Osteocyte (in vitro differentiated cells): ENCODE measurements at regions not wholly inside any gene's neighbourhood (a gene's known extent, or its start where the extent isn't known, plus 50 kb on each side); places are given as distances from the start of the nearest gene placed in this dataset.

Experiments used
- DNase-seq: peaks from one replicate; pipeline ENCODE4 v3.0.0; 2021; ENCODE audit warnings: mixed read lengths; ENCODE audit not compliant: unreplicated experiment; ENCODE audit errors: extremely low spot score
- H3K27ac Mint-ChIP-seq: one replicate; pipeline ENCODE4 v1.8.0; 2021; ENCODE audit warnings: mild to moderate bottlenecking, mixed read lengths; ENCODE audit not compliant: unreplicated experiment
- H3K27me3 Mint-ChIP-seq: one replicate; pipeline ENCODE4 v1.8.0; 2021; ENCODE audit warnings: mixed read lengths; ENCODE audit not compliant: unreplicated experiment
- H3K36me3 Mint-ChIP-seq: one replicate; pipeline ENCODE4 v1.8.0; 2021; ENCODE audit warnings: mixed read lengths; ENCODE audit not compliant: unreplicated experiment
- H3K4me1 Mint-ChIP-seq: one replicate; pipeline ENCODE4 v1.8.0; 2021; ENCODE audit warnings: mixed read lengths; ENCODE audit not compliant: unreplicated experiment
- H3K4me3 Mint-ChIP-seq: one replicate; pipeline ENCODE4 v1.8.0; 2021; ENCODE audit warnings: mild to moderate bottlenecking, moderate library complexity, mixed read lengths; ENCODE audit not compliant: unreplicated experiment
- H3K9me3 Mint-ChIP-seq: one replicate; pipeline ENCODE4 v1.8.0; 2021; ENCODE audit warnings: mixed read lengths; ENCODE audit not compliant: unreplicated experiment
- CTCF ChIP-seq: fragments of 200-600 bp; sonication (generic); IDR thresholded peaks from 2 replicates; pipeline ENCODE4 v1.5.0; 2021; ENCODE audit warnings: antibody characterized with exemption, mild to moderate bottlenecking, moderate library complexity

- H3K27ac Mint-ChIP-seq: no peak overlapping the region
- TF ChIP-seq CTCF: no peak
- peaks cover 10% of the 10 kb centered on the region for H3K36me3 Mint-ChIP-seq
- DNase-seq: no peak
- H3K4me1 Mint-ChIP-seq: no peaks in the 10 kb centered on the region
- no peak overlapping the region for H3K4me3 Mint-ChIP-seq
- H3K27me3 Mint-ChIP-seq: no peaks in the 10 kb centered on the region
- peaks cover 12% of the 10 kb centered on the region for H3K9me3 Mint-ChIP-seq
Measured at GRCh38 chr5:92371889-92372235, 988.7 kb upstream of the ARRDC3 start.

- H3K36me3 Mint-ChIP-seq: peaks cover 10% of the 10 kb centered on the region
- H3K27ac Mint-ChIP-seq: no peak overlapping the region
- DNase-seq: no peak
- H3K27me3 Mint-ChIP-seq: no peaks in the 10 kb centered on the region
- TF ChIP-seq CTCF: no peak
- no peaks in the 10 kb centered on the region for H3K4me1 Mint-ChIP-seq
- no peak overlapping the region for H3K4me3 Mint-ChIP-seq
- H3K9me3 Mint-ChIP-seq: peaks cover 12% of the 10 kb centered on the region
Measured at GRCh38 chr5:92371171-92371888, 988.2 kb upstream of the ARRDC3 start.

GRCh38 chr5:92370032-92370431, 986.9 kb upstream of the ARRDC3 start:
- peaks cover 3% of the 10 kb centered on the region for H3K4me1 Mint-ChIP-seq
- peaks cover 10% of the 10 kb centered on the region for H3K36me3 Mint-ChIP-seq
- no peak overlapping the region for H3K4me3 Mint-ChIP-seq
- no peak for DNase-seq
- peaks cover 16% of the 10 kb centered on the region for H3K9me3 Mint-ChIP-seq
- H3K27me3 Mint-ChIP-seq: no peaks in the 10 kb centered on the region
- no peak for TF ChIP-seq CTCF
- H3K27ac Mint-ChIP-seq: no peak overlapping the region

- no peak overlapping the region for H3K27ac Mint-ChIP-seq
- DNase-seq: no peak
- H3K4me3 Mint-ChIP-seq: no peak overlapping the region
- H3K27me3 Mint-ChIP-seq: no peaks in the 10 kb centered on the region
- peaks cover 10% of the 10 kb centered on the region for H3K36me3 Mint-ChIP-seq
- TF ChIP-seq CTCF: no peak
- H3K9me3 Mint-ChIP-seq: peaks cover 16% of the 10 kb centered on the region
- peaks cover 3% of the 10 kb centered on the region for H3K4me1 Mint-ChIP-seq
Measured at GRCh38 chr5:92369587-92369986, 986.5 kb upstream of the ARRDC3 start.

GRCh38 chr5:92364986-92365550, 982.0 kb upstream of the ARRDC3 start:
- no peaks in the 10 kb centered on the region for H3K27me3 Mint-ChIP-seq
- H3K4me1 Mint-ChIP-seq: peaks cover 3% of the 10 kb centered on the region
- peaks cover 10% of the 10 kb centered on the region for H3K36me3 Mint-ChIP-seq
- no peak overlapping the region for H3K4me3 Mint-ChIP-seq
- peaks cover 16% of the 10 kb centered on the region for H3K9me3 Mint-ChIP-seq
- peak overlapping the region; percentile 44 for H3K27ac Mint-ChIP-seq
- TF ChIP-seq CTCF: no peak
- DNase-seq: no peak
